ENCODE measurements at regions not wholly inside any gene's neighbourhood (a gene's known extent, or its start where the extent isn't known, plus 50 kb on each side); places are given as distances from the start of the nearest gene placed in this dataset.

GRCh38 chr6:113540466-113540865 lies 316.7 kb upstream of the MARCKS start:
- TF ChIP-seq POLR2AphosphoS5 (IDR thresholded peaks at IDR 0.05; ENCODE audit: low read depth, low read length) (no peak), TAF1 (IDR thresholded peaks at IDR 0.05; ENCODE audit: borderline replicate concordance, insufficient read depth, low read length) (no peak)

GRCh38 chr6:113551168-113551567 lies 306.0 kb upstream of the MARCKS start:
- TF ChIP-seq POLR2AphosphoS5 (IDR thresholded peaks at IDR 0.05; ENCODE audit: low read depth, low read length), result no peak
- no peak for TF ChIP-seq FOXP2 (optimal IDR thresholded peaks at IDR 0.05; ENCODE audit: borderline replicate concordance, extremely low read depth, extremely low read length, insufficient read depth)
- no peak for TF ChIP-seq SIN3A (IDR thresholded peaks at IDR 0.05; ENCODE audit: borderline replicate concordance, insufficient read depth, low read length)
- no peak for TF ChIP-seq REST (IDR thresholded peaks at IDR 0.05; ENCODE audit: insufficient read depth in 1 of 2, low read depth in 2 of 2, low read length in 2 of 2)
- TF ChIP-seq TAF1 (IDR thresholded peaks at IDR 0.05; ENCODE audit: borderline replicate concordance, insufficient read depth, low read length), result no peak

GRCh38 chr6:113556775-113557174 lies 300.4 kb upstream of the MARCKS start:
- TF ChIP-seq SIN3A (IDR thresholded peaks at IDR 0.05; ENCODE audit: borderline replicate concordance, insufficient read depth, low read length) (no peak), FOXP2 (optimal IDR thresholded peaks at IDR 0.05; ENCODE audit: borderline replicate concordance, extremely low read depth, extremely low read length, insufficient read depth) (no peak), POLR2AphosphoS5 (IDR thresholded peaks at IDR 0.05; ENCODE audit: low read depth, low read length) (no peak), REST (IDR thresholded peaks at IDR 0.05; ENCODE audit: insufficient read depth in 1 of 2, low read depth in 2 of 2, low read length in 2 of 2) (no peak), TAF1 (IDR thresholded peaks at IDR 0.05; ENCODE audit: borderline replicate concordance, insufficient read depth, low read length) (no peak)

- TF ChIP-seq FOXP2 (optimal IDR thresholded peaks at IDR 0.05; ENCODE audit: borderline replicate concordance, extremely low read depth, extremely low read length, insufficient read depth) (no peak), POLR2AphosphoS5 (IDR thresholded peaks at IDR 0.05; ENCODE audit: low read depth, low read length) (no peak), SIN3A (IDR thresholded peaks at IDR 0.05; ENCODE audit: borderline replicate concordance, insufficient read depth, low read length) (no peak), REST (IDR thresholded peaks at IDR 0.05; ENCODE audit: insufficient read depth in 1 of 2, low read depth in 2 of 2, low read length in 2 of 2) (no peak), TAF1 (IDR thresholded peaks at IDR 0.05; ENCODE audit: borderline replicate concordance, insufficient read depth, low read length) (no peak)
Measured at GRCh38 chr6:113558431-113558830, 298.7 kb upstream of the MARCKS start.

- TF ChIP-seq TAF1 (IDR thresholded peaks at IDR 0.05; ENCODE audit: borderline replicate concordance, insufficient read depth, low read length) (no peak), FOXP2 (optimal IDR thresholded peaks at IDR 0.05; ENCODE audit: borderline replicate concordance, extremely low read depth, extremely low read length, insufficient read depth) (no peak), POLR2AphosphoS5 (IDR thresholded peaks at IDR 0.05; ENCODE audit: low read depth, low read length) (no peak), REST (IDR thresholded peaks at IDR 0.05; ENCODE audit: insufficient read depth in 1 of 2, low read depth in 2 of 2, low read length in 2 of 2) (no peak), SIN3A (IDR thresholded peaks at IDR 0.05; ENCODE audit: borderline replicate concordance, insufficient read depth, low read length) (no peak)
Measured at GRCh38 chr6:113558966-113559365, 298.2 kb upstream of the MARCKS start.
